ENCODE measurements at regions not wholly inside any gene's neighbourhood (a gene's known extent, or its start where the extent isn't known, plus 50 kb on each side); places are given as distances from the start of the nearest gene placed in this dataset.
A peak's percentile ranks its signal among the peaks of the same experiment; 100 is the strongest.

DNA sequence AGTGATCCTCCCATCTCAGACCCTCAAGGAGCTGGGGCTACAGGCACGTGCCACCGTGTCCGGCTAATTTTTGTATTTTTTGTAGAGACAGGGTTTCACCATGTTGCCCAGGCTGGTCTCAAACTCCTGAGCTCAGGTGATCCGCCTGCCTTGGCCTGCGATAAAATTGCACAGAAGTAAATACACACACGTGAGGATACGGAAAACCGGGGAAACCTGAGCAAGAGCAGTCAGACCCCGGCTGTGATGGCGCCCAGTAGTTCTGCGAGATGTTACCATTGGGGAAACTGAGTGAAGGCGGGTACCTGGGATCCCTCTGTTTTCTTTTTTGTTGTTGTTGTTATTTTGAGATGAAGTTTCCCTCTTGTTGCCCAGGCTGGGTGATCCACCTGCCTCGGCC, 114.9 kb downstream of the C9orf50 start:
- TF ChIP-seq YY1 (IDR thresholded peaks at IDR 0.05; ENCODE audit: insufficient read depth, insufficient read length) (no peak), SUZ12 (IDR thresholded peaks at IDR 0.05; ENCODE audit: extremely low read depth, insufficient read depth, insufficient read length) (no peak), ZNF274 (IDR thresholded peaks at IDR 0.05; ENCODE audit: low read depth, low read length) (no peak)
- Histone ChIP-seq H3K9me3 (ENCODE audit: insufficient read depth, low read length) (no peaks in the 10 kb centered on the region), H3K4me3 (ENCODE audit: insufficient read length, low read depth) (no peak overlapping the region), H3K36me3 (ENCODE audit: insufficient read depth, insufficient read length, low read length) (peaks cover 7% of the 10 kb centered on the region), H3K9ac (ENCODE audit: insufficient read length, low read depth) (no peak overlapping the region), H3K27me3 (ENCODE audit: insufficient read depth, insufficient read length) (no peaks in the 10 kb centered on the region), H3K4me1 (ENCODE audit: insufficient read depth, insufficient read length) (peaks cover 10% of the 10 kb centered on the region)
- DNase-seq (ENCODE audit: low read depth, low spot score), result no peak

DNA sequence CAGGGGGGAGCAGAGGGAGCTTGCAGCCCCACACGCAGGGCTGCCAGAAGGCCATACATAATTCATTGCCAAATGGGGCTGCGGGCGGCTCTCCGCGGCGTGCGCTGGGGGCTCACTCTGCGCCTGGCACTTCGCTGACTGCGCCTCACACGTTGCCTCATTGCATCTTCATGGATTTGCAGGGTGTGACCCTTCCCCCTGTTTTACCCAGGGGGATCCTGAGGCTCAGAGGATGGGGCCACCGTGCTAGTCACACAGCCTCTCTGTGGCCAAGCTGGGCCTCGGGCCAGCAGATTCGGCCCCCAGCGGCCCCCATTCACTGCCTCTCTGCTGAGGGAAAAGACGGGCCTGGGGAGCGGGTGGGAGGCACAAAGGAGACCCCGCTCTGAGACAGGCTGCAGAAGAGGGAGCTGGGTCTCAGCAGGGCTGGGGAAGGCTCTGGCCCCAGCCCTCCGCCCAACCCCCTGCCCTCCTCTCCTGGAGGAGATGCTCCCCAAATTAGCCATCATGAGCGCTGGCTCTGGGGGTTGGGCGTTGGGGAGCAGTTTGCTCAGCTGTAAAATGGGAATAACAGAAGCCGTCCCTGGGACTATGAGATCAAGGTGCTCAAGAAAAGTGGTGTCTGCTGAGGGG, 115.5 kb downstream of the C9orf50 start:
- H3K9me3 ChIP-seq (ENCODE audit: insufficient read depth, low read length), result no peaks in the 10 kb centered on the region
- no peak for DNase-seq (ENCODE audit: low read depth, low spot score)
- peaks cover 13% of the 10 kb centered on the region for H3K4me1 ChIP-seq (ENCODE audit: insufficient read depth, insufficient read length)
- no peak overlapping the region for H3K4me3 ChIP-seq (ENCODE audit: insufficient read length, low read depth)
- TF ChIP-seq SUZ12 (IDR thresholded peaks at IDR 0.05; ENCODE audit: extremely low read depth, insufficient read depth, insufficient read length) (no peak), YY1 (IDR thresholded peaks at IDR 0.05; ENCODE audit: insufficient read depth, insufficient read length) (no peak), ZNF274 (IDR thresholded peaks at IDR 0.05; ENCODE audit: low read depth, low read length) (no peak)
- no peaks in the 10 kb centered on the region for H3K27me3 ChIP-seq (ENCODE audit: insufficient read depth, insufficient read length)
- no peak overlapping the region for H3K9ac ChIP-seq (ENCODE audit: insufficient read length, low read depth)
- H3K36me3 ChIP-seq (ENCODE audit: insufficient read depth, insufficient read length, low read length), result peaks cover 10% of the 10 kb centered on the region

GRCh38 chr9:129504404-129504803, 116.5 kb downstream of the C9orf50 start:
- TF ChIP-seq SUZ12 (IDR thresholded peaks at IDR 0.05; ENCODE audit: extremely low read depth, insufficient read depth, insufficient read length), result no peak
- no peak for TF ChIP-seq ZNF274 (IDR thresholded peaks at IDR 0.05; ENCODE audit: low read depth, low read length)
- TF ChIP-seq YY1 (IDR thresholded peaks at IDR 0.05; ENCODE audit: insufficient read depth, insufficient read length), result no peak
- no peak overlapping the region for H3K4me3 ChIP-seq (ENCODE audit: insufficient read length, low read depth)
- no peak for DNase-seq (ENCODE audit: low read depth, low spot score)

DNA sequence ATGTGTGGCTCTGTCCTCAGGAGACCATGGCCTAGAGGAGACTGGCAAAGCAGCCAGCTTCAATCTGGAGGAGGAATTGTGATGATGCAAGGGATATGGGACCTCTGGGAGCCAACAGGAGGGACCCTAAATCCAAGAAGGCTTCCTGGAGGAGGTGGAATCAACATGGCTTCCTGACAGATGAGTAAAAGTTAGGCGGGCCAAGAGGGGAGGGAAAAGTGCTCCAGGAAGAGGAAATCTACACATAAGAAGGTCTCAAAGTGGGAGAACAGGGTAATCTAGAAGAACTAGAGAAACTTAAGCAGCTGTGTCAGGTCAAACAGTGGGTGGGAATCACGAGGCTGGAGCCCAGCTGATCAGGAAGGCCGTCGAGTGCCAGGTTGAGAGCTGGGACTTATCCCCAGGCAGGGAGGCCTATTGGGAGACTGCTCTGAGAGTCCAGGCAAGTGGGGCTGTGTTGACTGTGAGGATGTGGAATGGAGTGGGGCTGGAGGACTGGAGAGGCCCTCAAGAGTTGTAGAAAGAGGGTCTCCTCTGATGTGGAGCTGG, 119.1 kb downstream of the C9orf50 start:
- Histone ChIP-seq H3K4me1 (ENCODE audit: insufficient read depth, insufficient read length) (peaks cover 33% of the 10 kb centered on the region), H3K27me3 (ENCODE audit: insufficient read depth, insufficient read length) (no peaks in the 10 kb centered on the region), H3K9ac (ENCODE audit: insufficient read length, low read depth) (peak overlapping the region; percentile 11), H3K4me3 (ENCODE audit: insufficient read length, low read depth) (no peak overlapping the region), H3K36me3 (ENCODE audit: insufficient read depth, insufficient read length, low read length) (peaks cover 16% of the 10 kb centered on the region), H3K9me3 (ENCODE audit: insufficient read depth, low read length) (no peaks in the 10 kb centered on the region)
- TF ChIP-seq SUZ12 (IDR thresholded peaks at IDR 0.05; ENCODE audit: extremely low read depth, insufficient read depth, insufficient read length), result no peak
- TF ChIP-seq ZNF274 (IDR thresholded peaks at IDR 0.05; ENCODE audit: low read depth, low read length), result no peak
- DNase-seq (ENCODE audit: low read depth, low spot score), result no peak

More at GRCh38 chr9:129504404-129504803, 116.5 kb downstream of the C9orf50 start:
- H3K9me3 ChIP-seq (ENCODE audit: insufficient read depth, low read length), result no peaks in the 10 kb centered on the region
- no peak overlapping the region for H3K9ac ChIP-seq (ENCODE audit: insufficient read length, low read depth)
- peaks cover 10% of the 10 kb centered on the region for H3K36me3 ChIP-seq (ENCODE audit: insufficient read depth, insufficient read length, low read length)
- peaks cover 16% of the 10 kb centered on the region for H3K4me1 ChIP-seq (ENCODE audit: insufficient read depth, insufficient read length)
- H3K27me3 ChIP-seq (ENCODE audit: insufficient read depth, insufficient read length), result no peaks in the 10 kb centered on the region

DNA sequence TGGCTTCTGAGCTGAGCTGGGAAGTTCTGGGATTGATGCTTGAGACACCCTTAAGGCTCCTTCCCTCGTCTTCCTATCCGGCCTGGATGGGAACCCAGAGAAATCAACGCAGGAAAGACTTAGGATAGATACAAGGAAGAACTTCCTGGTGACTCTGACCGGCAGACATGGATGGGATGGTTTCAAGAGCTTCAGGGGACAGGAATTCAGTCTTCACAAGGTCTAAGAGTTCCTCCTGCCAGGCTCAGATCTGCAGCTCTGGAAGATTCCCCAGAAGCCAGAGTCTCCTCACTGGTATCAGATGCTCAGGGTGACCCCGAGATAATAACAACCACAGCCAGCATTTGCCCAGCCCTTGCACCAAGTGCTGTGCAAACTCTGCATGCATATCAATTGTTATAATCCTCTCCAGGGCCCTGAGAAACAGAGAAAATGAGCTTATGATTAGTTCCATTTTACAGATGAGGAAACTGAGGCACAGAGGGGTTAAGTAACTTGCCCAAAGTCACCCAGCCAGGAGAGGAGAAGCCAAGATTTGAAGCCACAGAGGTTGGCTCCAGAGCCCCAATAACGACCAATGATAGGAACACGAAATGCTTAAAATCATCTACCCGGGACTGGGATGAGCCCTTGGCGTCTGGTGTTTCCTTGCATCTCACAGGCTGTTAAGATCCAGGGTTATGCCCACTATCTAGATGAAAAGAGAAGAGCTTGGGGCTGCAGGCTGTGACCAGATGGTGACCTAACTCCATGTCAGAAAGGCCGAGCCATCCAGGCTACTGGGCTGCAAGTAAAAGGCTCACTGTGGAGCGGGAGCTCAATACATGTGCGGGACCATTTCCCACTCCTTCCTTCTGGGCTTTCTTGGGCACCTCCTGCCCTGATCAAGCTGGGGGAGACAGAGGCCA, 119.8 kb downstream of the C9orf50 start:
- no peaks in the 10 kb centered on the region for H3K27me3 ChIP-seq (ENCODE audit: insufficient read depth, insufficient read length)
- no peak for DNase-seq (ENCODE audit: low read depth, low spot score)
- peak overlapping the region; percentile 29 for H3K9ac ChIP-seq (ENCODE audit: insufficient read length, low read depth)
- H3K4me1 ChIP-seq (ENCODE audit: insufficient read depth, insufficient read length), result peaks cover 36% of the 10 kb centered on the region
- no peaks in the 10 kb centered on the region for H3K9me3 ChIP-seq (ENCODE audit: insufficient read depth, low read length)
- H3K36me3 ChIP-seq (ENCODE audit: insufficient read depth, insufficient read length, low read length), result peaks cover 16% of the 10 kb centered on the region
- H3K4me3 ChIP-seq (ENCODE audit: insufficient read length, low read depth), result no peak overlapping the region
- TF ChIP-seq SUZ12 (IDR thresholded peaks at IDR 0.05; ENCODE audit: extremely low read depth, insufficient read depth, insufficient read length) (no peak), YY1 (IDR thresholded peaks at IDR 0.05; ENCODE audit: insufficient read depth, insufficient read length) (no peak), ZNF274 (IDR thresholded peaks at IDR 0.05; ENCODE audit: low read depth, low read length) (no peak)

DNA sequence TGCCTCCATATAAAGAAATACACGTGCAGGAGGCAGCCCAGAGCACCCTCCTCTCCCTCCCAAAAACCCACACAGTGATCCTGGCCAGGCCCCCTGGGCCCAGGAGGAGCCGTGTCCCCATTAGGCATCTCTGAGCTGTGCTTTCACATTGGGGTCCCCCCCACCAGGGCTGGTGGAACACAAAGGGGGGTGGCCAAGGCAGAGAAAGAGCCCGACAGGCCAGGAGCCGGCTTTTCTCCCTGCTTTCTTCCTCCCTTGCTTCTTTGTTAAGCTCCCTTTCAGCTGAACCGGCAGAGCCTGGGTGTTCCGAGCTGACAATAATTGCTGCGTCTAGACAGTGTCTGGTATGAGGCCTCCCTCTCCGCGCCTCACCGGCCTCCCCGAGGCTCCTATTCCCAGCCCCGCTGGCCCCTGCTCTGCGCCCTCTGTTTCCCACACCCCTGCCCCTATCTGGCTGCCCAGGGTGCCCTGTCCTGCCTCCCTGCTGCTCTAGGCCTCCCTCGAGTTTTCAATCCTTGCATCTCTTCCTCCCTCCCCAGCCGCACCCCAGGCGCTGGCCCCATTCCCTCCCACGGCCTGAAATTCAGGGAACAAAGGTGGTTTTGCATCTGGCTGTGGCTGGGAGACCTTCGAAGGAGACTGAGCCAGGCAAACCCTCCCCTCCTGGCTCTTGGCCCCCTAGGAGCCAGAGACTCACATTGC, 120.6 kb downstream of the C9orf50 start:
- Histone ChIP-seq H3K9ac (ENCODE audit: insufficient read length, low read depth) (peak overlapping the region; percentile 62), H3K36me3 (ENCODE audit: insufficient read depth, insufficient read length, low read length) (peaks cover 16% of the 10 kb centered on the region), H3K27me3 (ENCODE audit: insufficient read depth, insufficient read length) (no peaks in the 10 kb centered on the region), H3K4me1 (ENCODE audit: insufficient read depth, insufficient read length) (peaks cover 41% of the 10 kb centered on the region), H3K4me3 (ENCODE audit: insufficient read length, low read depth) (no peak overlapping the region), H3K9me3 (ENCODE audit: insufficient read depth, low read length) (no peaks in the 10 kb centered on the region)
- TF ChIP-seq ZNF274 (IDR thresholded peaks at IDR 0.05; ENCODE audit: low read depth, low read length) (no peak), YY1 (IDR thresholded peaks at IDR 0.05; ENCODE audit: insufficient read depth, insufficient read length) (no peak), SUZ12 (IDR thresholded peaks at IDR 0.05; ENCODE audit: extremely low read depth, insufficient read depth, insufficient read length) (no peak)
- DNase-seq (ENCODE audit: low read depth, low spot score), result peak; percentile 56
